IMR-90 (cell line): ENCODE measurements at regions not wholly inside any gene's neighbourhood (a gene's known extent, or its start where the extent isn't known, plus 50 kb on each side); places are given as distances from the start of the nearest gene placed in this dataset.

Experiments
- ATAC-seq: fragments of 200-7000 bp; cut with Tn5 transposase; 2 replicates; pipeline ENCODE4 v1.9.1; 2020; ENCODE audit warnings: low read depth, mild to moderate bottlenecking, moderate library complexity
- BruUV-seq: library from RNA; stranded (reverse); fragments of 400-500 nt; replicated peaks from 2 replicates; lab custom pipeline; 2021; lab: Mats Ljungman, UMichigan
- CTCF ChIA-PET: fragments of 300-600 bp; formaldehyde crosslinking; extraction: SDS; loops from one replicate; lab custom pipeline; 2021; ENCODE audit warnings: antibody characterized with exemption; lab: Yijun Ruan, JAX
- POLR2A ChIA-PET: fragments of 300-600 bp; sonication (Branson Sonifier 250); formaldehyde crosslinking; loops from one replicate; lab custom pipeline; 2022; ENCODE audit warnings: antibody characterized with exemption; ENCODE audit not compliant: unreplicated experiment; lab: Charles Lee
- DNase-seq: peaks from one replicate; pipeline ENCODE4 v3.0.0; 2013
- H2AFZ ChIP-seq: replicated peaks from 2 replicates; pipeline ENCODE3; 2013; ENCODE audit warnings: low read length, mild to moderate bottlenecking; ENCODE audit not compliant: poor library complexity
- H2AK5ac ChIP-seq: 2 replicates; pipeline ENCODE4 v1.6.1; 2013; ENCODE audit warnings: low read depth, low read length, inconsistent platforms
- H2AK9ac ChIP-seq: replicated peaks from 2 replicates; pipeline ENCODE3; 2013; ENCODE audit warnings: mild to moderate bottlenecking, low read depth, low read length, moderate library complexity; ENCODE audit not compliant: poor library complexity
- H2BK120ac ChIP-seq: 2 replicates; pipeline ENCODE4 v1.6.1; 2013; ENCODE audit warnings: low read depth, low read length, inconsistent platforms
- H2BK15ac ChIP-seq: 3 replicates; pipeline ENCODE4 v1.6.1; 2013; ENCODE audit warnings: low read depth, low read length, inconsistent platforms
- H2BK20ac ChIP-seq: 2 replicates; pipeline ENCODE4 v1.6.1; 2013; ENCODE audit warnings: low read depth, mild to moderate bottlenecking, inconsistent platforms, low read length, moderate library complexity
- H2BK5ac ChIP-seq: 2 replicates; pipeline ENCODE4 v1.6.1; 2013; ENCODE audit warnings: mild to moderate bottlenecking, low read depth, low read length, inconsistent platforms; ENCODE audit not compliant: poor library complexity, severe bottlenecking
- H3K14ac ChIP-seq: replicated peaks from 2 replicates; pipeline ENCODE4 v1.6.1; 2013; ENCODE audit warnings: low read depth, low read length, inconsistent platforms
- H3K18ac ChIP-seq: 2 replicates; pipeline ENCODE4 v1.6.1; 2013; ENCODE audit warnings: low read depth, low read length, control low read depth
- H3K23ac ChIP-seq: 2 replicates; pipeline ENCODE4 v1.6.1; 2013; ENCODE audit warnings: low read depth, low read length, inconsistent platforms
- H3K27ac ChIP-seq: 2 replicates; pipeline ENCODE4 v1.5.1; 2013; ENCODE audit warnings: mild to moderate bottlenecking, control low read depth, low read length; ENCODE audit not compliant: insufficient read depth
- H3K27me3 ChIP-seq: 2 replicates; pipeline ENCODE4 v1.6.1; 2013; ENCODE audit warnings: low read length; ENCODE audit not compliant: control insufficient read depth, insufficient read depth
- H3K36me3 ChIP-seq: 2 replicates; pipeline ENCODE4 v1.6.1; 2013; ENCODE audit warnings: low read length, mixed read lengths; ENCODE audit not compliant: control insufficient read depth, insufficient read depth
- H3K4ac ChIP-seq: 2 replicates; pipeline ENCODE4 v1.6.1; 2013; ENCODE audit warnings: low read depth, low read length, inconsistent platforms
- H3K4me1 ChIP-seq: 2 replicates; pipeline ENCODE4 v1.6.1; 2013; ENCODE audit warnings: low read length, mixed read lengths; ENCODE audit not compliant: control insufficient read depth, insufficient read depth
- H3K4me2 ChIP-seq: 2 replicates; pipeline ENCODE4 v1.6.1; 2013; ENCODE audit warnings: low read depth, mild to moderate bottlenecking, control low read depth, low read length, moderate library complexity
- H3K4me3 ChIP-seq: 2 replicates; pipeline ENCODE4 v1.5.1; 2013; ENCODE audit warnings: low read depth, mild to moderate bottlenecking, control low read depth, low read length, moderate library complexity; ENCODE audit not compliant: insufficient read depth
- H3K56ac ChIP-seq: 2 replicates; pipeline ENCODE4 v1.6.1; 2013; ENCODE audit warnings: low read length, inconsistent platforms; ENCODE audit not compliant: insufficient read depth; ENCODE audit errors: extremely low read depth
- H3K79me1 ChIP-seq, 2 experiments: 2 replicates each; pipeline ENCODE4 v1.6.1; 2013; ENCODE audit warnings: low read length in 2 of 2, inconsistent platforms in 1 of 2, low read depth in 1 of 2
- H3K9ac ChIP-seq: 2 replicates; pipeline ENCODE4 v1.6.1; 2013; ENCODE audit warnings: low read depth, low read length, control low read depth
- H3K9me1 ChIP-seq: 2 replicates; pipeline ENCODE4 v1.6.1; 2013; ENCODE audit warnings: low read length, inconsistent platforms; ENCODE audit not compliant: insufficient read depth
- H3K9me3 ChIP-seq: 2 replicates; pipeline ENCODE4 v1.6.1; 2013; ENCODE audit warnings: low read length; ENCODE audit not compliant: control insufficient read depth, insufficient read depth
- H4K20me1 ChIP-seq: 2 replicates; pipeline ENCODE4 v1.6.1; 2013; ENCODE audit warnings: low read length, inconsistent platforms; ENCODE audit not compliant: insufficient read depth
- H4K5ac ChIP-seq: 2 replicates; pipeline ENCODE4 v1.6.1; 2013; ENCODE audit warnings: mild to moderate bottlenecking, low read depth, low read length, control low read depth
- H4K8ac ChIP-seq, 2 experiments: 2 replicates each; pipeline ENCODE4 v1.6.1; 2013; ENCODE audit warnings: low read depth in 2 of 2, low read length in 2 of 2, control low read depth in 1 of 2, inconsistent platforms in 1 of 2
- H4K91ac ChIP-seq: 2 replicates; pipeline ENCODE4 v1.6.1; 2013; ENCODE audit warnings: low read depth, low read length, inconsistent platforms; ENCODE audit not compliant: insufficient read depth
- BHLHE40 ChIP-seq: fragments of 150-350 bp; IDR thresholded peaks from 2 replicates; pipeline ENCODE4 v1.6.1; 2016; ENCODE audit warnings: mild to moderate bottlenecking, low read depth, low read length
- MAFK ChIP-seq: IDR thresholded peaks from 2 replicates; pipeline ENCODE4 v1.6.1; 2012; ENCODE audit warnings: low read depth, low read length, improper control_type of control experiment
- RCOR1 ChIP-seq: IDR thresholded peaks from 2 replicates; pipeline ENCODE4 v1.6.1; 2012; ENCODE audit warnings: mild to moderate bottlenecking, low read length, improper control_type of control experiment; ENCODE audit not compliant: insufficient replicate concordance
- RFX5 ChIP-seq: IDR thresholded peaks from 2 replicates; pipeline ENCODE4 v1.8.0; 2012; ENCODE audit warnings: low read depth, mild to moderate bottlenecking, low read length, moderate library complexity
- WGBS, 2 experiments: methylation state at CpG; one replicate each; pipeline versions ENCODE4 v1.1.5 to v1.1.7; 2013; ENCODE audit warnings: missing lambda C conversion rate in 2 of 2; ENCODE audit not compliant: insufficient read length in 1 of 2; ENCODE audit errors: extremely low coverage in 2 of 2; 5-methylcytosine and 5-hydroxymethylcytosine counted together
- dilution Hi-C: fragments of 300-500 bp; cut with HindIII; formaldehyde crosslinking; loops from one replicate; pipeline ENCODE4 v1.14.3; 2018; ENCODE audit warnings: low sequenced_read_pairs; ENCODE audit not compliant: unreplicated experiment
- in situ Hi-C: fragments of 300-500 bp; cut with MboI; formaldehyde crosslinking; loops from 3 replicates; pipeline ENCODE4 v1.14.3; 2019; ENCODE audit warnings: low sequenced_read_pairs, inconsistent platforms, mixed read lengths
- intact Hi-C: fragments of 100-400 bp; cut with micrococcal nuclease; formaldehyde crosslinking; loops from 2 replicates; pipeline ENCODE4 v1.10.0; 2022
- TF ChIP-seq, protein P1 (sequence below): fragments of 150-350 bp; IDR thresholded peaks from 2 replicates; pipeline ENCODE4 v1.6.1; 2017; ENCODE audit warnings: mild to moderate bottlenecking, antibody characterized with exemption, low read length, low read depth

GRCh38 chr16:50437769-50438437, 69.1 kb upstream of the BRD7 start:
- intact Hi-C loops (no loop called here), in situ Hi-C loops (no loop called here), dilution Hi-C loops (no loop called here)
- TF ChIP-seq, protein P1, sequence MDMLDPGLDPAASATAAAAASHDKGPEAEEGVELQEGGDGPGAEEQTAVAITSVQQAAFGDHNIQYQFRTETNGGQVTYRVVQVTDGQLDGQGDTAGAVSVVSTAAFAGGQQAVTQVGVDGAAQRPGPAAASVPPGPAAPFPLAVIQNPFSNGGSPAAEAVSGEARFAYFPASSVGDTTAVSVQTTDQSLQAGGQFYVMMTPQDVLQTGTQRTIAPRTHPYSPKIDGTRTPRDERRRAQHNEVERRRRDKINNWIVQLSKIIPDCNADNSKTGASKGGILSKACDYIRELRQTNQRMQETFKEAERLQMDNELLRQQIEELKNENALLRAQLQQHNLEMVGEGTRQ, result no peak
- TF ChIP-seq BHLHE40, result no peak
- no peak for TF ChIP-seq RCOR1
- TF ChIP-seq RFX5, result no peak
- TF ChIP-seq MAFK, result no peak
- H3K36me3 ChIP-seq, result no peaks in the 10 kb centered on the region
- H2AK9ac ChIP-seq, result no peak overlapping the region
- no peak overlapping the region for H3K4me3 ChIP-seq
- H3K27ac ChIP-seq, result no peak overlapping the region
- H2AFZ ChIP-seq, result no peak overlapping the region
- DNase-seq (no peak), ATAC-seq (no peak)
- no peak overlapping the region for H3K18ac ChIP-seq
- no peaks in the 10 kb centered on the region; the same call in 1 of the 2 replicates for H3K27me3 ChIP-seq
- ChIA-PET POLR2A (no interaction called here), CTCF (no interaction called here)
- H3K4me2 ChIP-seq, result no peak overlapping the region
- no peak overlapping the region for H3K14ac ChIP-seq
- H2BK120ac ChIP-seq, result no peak overlapping the region
- no peak overlapping the region for H2BK15ac ChIP-seq
- H2AK5ac ChIP-seq, result no peak overlapping the region
- no peak overlapping the region for H3K4ac ChIP-seq
- no peaks in the 10 kb centered on the region; the same call in 1 of the 2 replicates for H3K9me3 ChIP-seq
- H3K23ac ChIP-seq, result no peak overlapping the region
- no peaks in the 10 kb centered on the region for H3K9me1 ChIP-seq
- no TSS peak for BruUV-seq
- no peak overlapping the region for H2BK20ac ChIP-seq
- no peaks in the 10 kb centered on the region for H3K4me1 ChIP-seq
- WGBS, 2 experiments, result 47% methylated on average over 5 of the region's 13 CpGs; no CpG with 5 or more reads in 1 of the 2 experiments
- no peak overlapping the region for H4K91ac ChIP-seq
- no peak overlapping the region for H3K56ac ChIP-seq
- H4K8ac ChIP-seq, result no peak overlapping the region
- no peak overlapping the region for H4K5ac ChIP-seq
- no peak overlapping the region for H2BK5ac ChIP-seq
- no peaks in the 10 kb centered on the region for H4K20me1 ChIP-seq
- H3K9ac ChIP-seq, result no peak overlapping the region
- H3K79me1 ChIP-seq, result no peaks in the 10 kb centered on the region
